RWPE2 (cell line): ENCODE measurements at regions not wholly inside any gene's neighbourhood (a gene's known extent, or its start where the extent isn't known, plus 50 kb on each side); places are given as distances from the start of the nearest gene placed in this dataset.
"Not testable (repeated sequence)": the region's sequence is repeated elsewhere in the genome, so short reads cannot be mapped to it uniquely, and the experiment has no call there.

Experiments used
- ATAC-seq: fragments of 200-7000 bp; cut with Tn5 transposase; 3 replicates; pipeline ENCODE4 v1.9.1; 2021; ENCODE audit warnings: low read depth
- DNase-seq: peaks from one replicate; pipeline ENCODE4 v3.0.0-alpha.2; 2020; ENCODE audit warnings: low spot score
- H3K27ac ChIP-seq: fragments of 450-650 bp; 2 replicates; pipeline ENCODE4 v1.5.1; 2017; ENCODE audit warnings: mild to moderate bottlenecking; ENCODE audit not compliant: poor library complexity, severe bottlenecking
- H3K27me3 ChIP-seq: fragments of 250-450 bp; sonication (Bioruptor Pico); 2 replicates; pipeline ENCODE4 v1.5.1; 2021; ENCODE audit warnings: mild to moderate bottlenecking, moderate library complexity; ENCODE audit not compliant: insufficient read depth, poor library complexity, severe bottlenecking
- H3K36me3 ChIP-seq: fragments of 250-450 bp; sonication (Bioruptor Pico); 2 replicates; pipeline ENCODE4 v1.5.1; 2020; ENCODE audit warnings: low read depth, mild to moderate bottlenecking, moderate library complexity
- H3K4me1 ChIP-seq: fragments of 250-450 bp; sonication (Bioruptor Pico); 2 replicates; pipeline ENCODE4 v1.5.1; 2021; ENCODE audit warnings: mild to moderate bottlenecking, moderate library complexity; ENCODE audit not compliant: insufficient read depth, poor library complexity, severe bottlenecking
- H3K4me3 ChIP-seq: fragments of 250-450 bp; sonication (Bioruptor Pico); 2 replicates; pipeline ENCODE4 v1.5.1; 2021; ENCODE audit warnings: mild to moderate bottlenecking, moderate library complexity; ENCODE audit not compliant: severe bottlenecking
- H3K9me3 ChIP-seq: fragments of 250-450 bp; sonication (Bioruptor Pico); 2 replicates; pipeline ENCODE4 v1.5.1; 2021; ENCODE audit warnings: mild to moderate bottlenecking, moderate library complexity; ENCODE audit not compliant: severe bottlenecking
- CTCF ChIP-seq: fragments of 450-650 bp; IDR thresholded peaks from one replicate; pipeline ENCODE4 v1.5.1; 2017; ENCODE audit warnings: mild to moderate bottlenecking, moderate library complexity; ENCODE audit not compliant: poor library complexity, severe bottlenecking

DNA sequence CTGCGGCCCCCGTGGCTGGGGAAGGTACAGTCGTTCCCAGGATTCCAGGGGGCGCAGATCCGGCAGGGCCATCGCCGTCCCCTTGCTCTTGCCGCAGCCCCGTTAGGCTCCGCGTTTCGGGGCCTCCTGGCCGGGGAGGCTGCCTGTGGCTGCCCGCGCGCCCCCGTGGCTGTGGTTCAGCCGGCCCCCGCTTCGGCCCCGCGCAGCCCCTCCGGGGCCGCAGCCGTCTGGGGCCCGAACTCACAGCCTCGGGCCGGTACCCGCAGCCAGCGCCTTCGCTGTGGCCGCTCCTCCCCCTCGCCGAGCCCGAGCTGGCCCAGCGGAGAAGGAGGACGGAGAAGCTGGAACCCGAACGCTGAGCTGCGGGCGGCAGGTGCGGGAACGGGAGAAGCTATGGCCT lies 1826.9 kb upstream of the DEFB115 start:
- Histone ChIP-seq H3K36me3 (no peaks in the 10 kb centered on the region), H3K4me3 (no peak overlapping the region), H3K9me3 (no peaks in the 10 kb centered on the region), H3K27ac (no peak overlapping the region), H3K4me1 (no peaks in the 10 kb centered on the region), H3K27me3 (peaks cover 23% of the 10 kb centered on the region)
- TF ChIP-seq CTCF, result no peak
- DNase-seq, result no peak
- no peak for ATAC-seq

DNA sequence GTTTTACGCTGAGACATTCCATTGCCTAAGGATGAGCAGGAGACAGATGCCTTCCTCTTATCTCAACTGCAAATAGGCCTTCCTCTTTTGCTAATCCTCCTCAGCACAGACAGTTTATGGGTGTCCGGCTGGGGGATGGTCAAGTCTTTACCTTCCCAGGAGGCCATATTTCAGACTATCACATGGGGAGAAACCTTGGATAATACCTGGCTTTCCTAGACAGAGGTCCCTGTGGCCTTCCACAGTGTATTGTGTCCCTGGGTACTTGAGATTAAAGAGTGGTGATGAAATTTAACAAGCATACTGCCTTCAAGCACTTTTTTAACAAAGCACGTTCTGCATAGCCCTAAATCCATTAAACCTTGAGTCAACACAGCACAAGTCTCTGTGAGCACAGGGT lies 1816.7 kb upstream of the DEFB115 start:
- H3K4me3 ChIP-seq, H3K9me3 ChIP-seq, H3K27ac ChIP-seq, H3K36me3 ChIP-seq, DNase-seq, H3K4me1 ChIP-seq, ATAC-seq: not testable (repeated sequence)
- H3K27me3 ChIP-seq, result peaks cover 18% of the 10 kb centered on the region

- ATAC-seq, result peak; percentile 50; the same call in 2 of the 3 replicates
- DNase-seq, H3K4me3 ChIP-seq, H3K4me1 ChIP-seq, H3K36me3 ChIP-seq, H3K9me3 ChIP-seq, H3K27ac ChIP-seq: not testable (repeated sequence)
- peaks cover 18% of the 10 kb centered on the region for H3K27me3 ChIP-seq
- peak; percentile 98 for TF ChIP-seq CTCF
Measured at GRCh38 chr20:29443206-29443781, 1814.2 kb upstream of the DEFB115 start.

DNA sequence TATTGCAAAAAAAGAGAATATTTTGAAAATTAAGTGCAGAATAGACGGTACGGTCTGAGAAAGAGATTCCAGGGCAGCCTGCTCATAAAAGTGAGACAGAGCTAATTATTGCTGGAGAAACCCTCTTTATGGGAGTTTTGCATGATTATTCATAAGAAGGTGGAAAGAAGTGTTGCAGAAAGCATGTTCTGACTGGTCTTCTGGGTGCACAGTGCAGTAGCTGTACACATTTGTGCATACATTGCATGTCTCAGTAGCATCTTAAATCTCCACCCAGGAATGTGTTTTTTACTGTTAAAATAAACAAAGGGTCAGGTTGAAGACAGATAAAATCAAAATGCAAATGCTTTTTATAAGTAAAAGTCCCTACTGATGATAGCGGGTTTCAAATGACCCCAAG lies 1813.6 kb upstream of the DEFB115 start:
- ATAC-seq (peak; percentile 24; the same call in 1 of the 3 replicates), DNase-seq (no peak)
- H3K27ac ChIP-seq, result no peak overlapping the region

DNA sequence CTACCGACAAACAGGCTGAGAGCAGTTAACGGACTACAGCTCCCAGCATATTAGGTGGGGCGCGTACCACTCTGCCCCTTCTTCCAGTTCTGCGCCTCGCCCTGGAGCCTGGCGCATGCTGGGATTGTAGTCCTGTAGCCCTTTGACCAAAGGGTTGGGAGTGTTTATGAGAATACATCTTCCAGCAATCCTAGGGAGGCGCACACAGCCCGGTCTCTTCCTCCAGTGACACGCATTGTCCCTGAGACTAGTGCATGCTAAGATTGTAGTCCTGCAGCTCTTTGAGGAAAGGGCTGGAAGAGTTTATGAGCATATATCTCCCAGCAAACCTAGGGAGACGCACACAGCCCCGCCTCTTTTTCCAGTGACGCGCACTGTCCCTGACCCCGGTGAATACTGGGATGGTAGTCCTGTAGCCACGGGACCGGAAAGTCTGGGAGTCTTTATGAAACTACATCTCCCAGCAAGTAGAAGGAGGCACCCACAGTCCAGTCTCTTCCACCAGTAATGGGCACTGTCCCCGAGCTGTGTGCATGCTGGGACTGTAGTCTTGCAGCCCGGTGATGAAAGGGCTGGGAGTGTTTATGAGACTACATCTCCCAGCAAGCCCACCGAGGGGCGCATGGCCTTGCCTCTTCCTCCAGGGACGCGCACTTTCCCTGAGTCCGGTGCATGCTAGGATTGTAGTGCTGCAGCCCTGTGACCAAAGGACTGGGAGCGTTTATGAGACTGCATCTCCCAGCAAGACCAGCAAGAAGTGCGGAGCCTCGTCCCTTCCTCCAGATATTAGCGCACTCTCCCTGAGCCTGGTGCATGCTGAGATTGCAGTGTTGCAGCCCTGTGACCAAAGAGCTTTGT lies 1812.2 kb upstream of the DEFB115 start:
- H3K4me1 ChIP-seq, H3K9me3 ChIP-seq, H3K4me3 ChIP-seq, DNase-seq, H3K27ac ChIP-seq, H3K36me3 ChIP-seq: not testable (repeated sequence)
- peak; percentile 97 for ATAC-seq
- H3K27me3 ChIP-seq, result peaks cover 18% of the 10 kb centered on the region

More for the DNA sequence above, 1813.6 kb upstream of the DEFB115 start:
- Histone ChIP-seq H3K9me3 (peaks cover 3% of the 10 kb centered on the region), H3K27me3 (peaks cover 18% of the 10 kb centered on the region), H3K4me3 (no peak overlapping the region), H3K4me1 (no peaks in the 10 kb centered on the region), H3K36me3 (no peaks in the 10 kb centered on the region)
- TF ChIP-seq CTCF, result no peak

GRCh38 chr20:29447517-29448484 lies 1809.7 kb upstream of the DEFB115 start:
- not testable (repeated sequence) for DNase-seq, ATAC-seq, H3K27ac ChIP-seq, H3K36me3 ChIP-seq, H3K4me3 ChIP-seq, H3K4me1 ChIP-seq, H3K9me3 ChIP-seq
- H3K27me3 ChIP-seq, result peaks cover 18% of the 10 kb centered on the region
